GM12875 (cell line): ENCODE measurements at regions not wholly inside any gene's neighbourhood (a gene's known extent, or its start where the extent isn't known, plus 50 kb on each side); places are given as distances from the start of the nearest gene placed in this dataset.

Experiments
- H3K4me3 ChIP-seq: one replicate; pipeline ENCODE4 v1.5.1; 2011; ENCODE audit warnings: low read depth, low read length, control low read depth
- TF ChIP-seq, protein P1 (sequence below): IDR thresholded peaks from 2 replicates; pipeline ENCODE4 v1.5.1; 2011; ENCODE audit warnings: low read depth, mild to moderate bottlenecking, control low read depth, inconsistent platforms, low read length, moderate library complexity, borderline replicate concordance; ENCODE audit not compliant: insufficient read depth

DNA sequence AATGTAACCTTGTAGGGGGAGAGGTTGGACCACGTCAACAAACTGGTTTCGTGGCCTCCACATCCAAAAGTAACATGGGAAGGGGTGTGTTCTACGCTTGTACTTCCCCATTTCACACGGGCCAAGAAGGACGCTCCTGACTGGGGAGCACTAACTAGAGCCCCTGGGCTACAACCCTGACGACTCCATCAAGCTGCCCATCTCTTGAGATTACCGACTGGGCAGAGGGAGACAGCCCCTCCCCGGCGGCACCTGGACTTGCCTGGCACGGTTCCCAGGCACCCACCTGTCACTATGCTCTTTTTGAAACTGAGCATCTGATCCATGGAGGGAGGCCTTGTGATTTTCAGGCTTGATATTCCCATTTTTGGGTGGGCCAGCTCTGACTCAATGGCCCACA lies 68.5 kb downstream of the SHANK2 start:
- H3K4me3 ChIP-seq: no peak overlapping the region

DNA sequence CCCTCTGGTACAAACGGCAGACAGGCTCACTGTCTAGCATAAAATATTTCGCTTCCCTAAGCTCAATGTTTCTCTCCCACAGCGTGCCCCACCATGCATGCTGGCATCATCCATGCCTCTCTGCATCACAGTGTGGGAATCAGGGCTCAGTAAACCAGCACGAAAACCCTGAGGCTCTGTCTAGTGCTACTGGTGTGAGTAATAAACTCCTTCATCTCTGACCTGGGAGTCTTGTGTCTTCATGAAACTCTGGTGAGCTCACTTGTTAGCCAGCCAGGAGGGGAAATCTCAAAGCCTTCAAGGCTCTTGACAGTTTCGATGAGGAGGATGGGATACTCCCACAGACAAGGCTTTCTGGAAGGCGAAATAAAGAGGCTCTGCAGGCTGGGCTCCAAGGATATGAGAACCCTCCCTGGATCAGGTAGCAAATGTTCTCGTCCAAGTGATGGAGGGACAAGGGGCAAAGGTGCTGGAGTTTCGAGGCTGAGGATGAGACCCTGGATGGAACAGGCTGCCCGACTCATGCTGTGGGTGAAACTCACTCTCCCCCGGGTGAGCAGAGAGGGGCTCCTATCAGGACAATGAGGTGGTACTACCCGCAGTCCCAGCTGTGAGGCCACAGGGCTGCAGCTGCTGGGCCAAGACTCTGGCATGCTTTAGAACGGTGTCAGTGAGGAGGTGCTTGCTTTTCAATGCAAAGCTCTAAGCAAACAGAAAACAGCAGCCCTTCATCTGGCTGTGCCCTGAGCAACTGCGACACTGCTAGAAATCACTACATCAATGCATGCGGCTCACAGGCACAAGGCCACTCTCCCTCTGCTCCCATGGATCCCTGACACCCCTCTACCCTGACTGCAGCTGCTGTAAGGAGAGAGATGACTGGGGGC lies 69.3 kb downstream of the SHANK2 start:
- TF ChIP-seq, protein P1, sequence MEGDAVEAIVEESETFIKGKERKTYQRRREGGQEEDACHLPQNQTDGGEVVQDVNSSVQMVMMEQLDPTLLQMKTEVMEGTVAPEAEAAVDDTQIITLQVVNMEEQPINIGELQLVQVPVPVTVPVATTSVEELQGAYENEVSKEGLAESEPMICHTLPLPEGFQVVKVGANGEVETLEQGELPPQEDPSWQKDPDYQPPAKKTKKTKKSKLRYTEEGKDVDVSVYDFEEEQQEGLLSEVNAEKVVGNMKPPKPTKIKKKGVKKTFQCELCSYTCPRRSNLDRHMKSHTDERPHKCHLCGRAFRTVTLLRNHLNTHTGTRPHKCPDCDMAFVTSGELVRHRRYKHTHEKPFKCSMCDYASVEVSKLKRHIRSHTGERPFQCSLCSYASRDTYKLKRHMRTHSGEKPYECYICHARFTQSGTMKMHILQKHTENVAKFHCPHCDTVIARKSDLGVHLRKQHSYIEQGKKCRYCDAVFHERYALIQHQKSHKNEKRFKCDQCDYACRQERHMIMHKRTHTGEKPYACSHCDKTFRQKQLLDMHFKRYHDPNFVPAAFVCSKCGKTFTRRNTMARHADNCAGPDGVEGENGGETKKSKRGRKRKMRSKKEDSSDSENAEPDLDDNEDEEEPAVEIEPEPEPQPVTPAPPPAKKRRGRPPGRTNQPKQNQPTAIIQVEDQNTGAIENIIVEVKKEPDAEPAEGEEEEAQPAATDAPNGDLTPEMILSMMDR: no peak

More for the DNA sequence above, 68.5 kb downstream of the SHANK2 start:
- TF ChIP-seq, protein P1: no peak

DNA sequence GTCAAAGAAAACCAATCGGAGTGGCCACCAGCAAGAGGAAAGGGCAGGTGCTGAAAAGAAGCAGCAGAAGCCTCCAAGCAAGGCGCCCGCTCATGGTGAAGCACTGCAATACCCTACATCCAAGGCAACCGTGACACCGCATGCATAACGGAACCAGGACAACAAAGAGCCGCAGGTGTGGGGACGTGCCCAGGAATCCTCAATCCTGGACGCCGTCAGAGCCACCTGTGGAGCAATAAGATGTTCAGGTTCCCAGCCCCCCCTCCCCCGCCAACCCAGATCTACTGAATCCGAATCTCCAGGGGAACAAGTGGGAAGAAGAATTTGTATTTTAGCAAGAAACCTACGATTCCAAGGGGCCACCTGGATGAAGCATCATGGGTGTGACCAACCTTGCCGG lies 70.8 kb downstream of the SHANK2 start:
- TF ChIP-seq, protein P1: no peak
- H3K4me3 ChIP-seq: no peak overlapping the region

More for the DNA sequence above, 69.3 kb downstream of the SHANK2 start:
- no peak overlapping the region for H3K4me3 ChIP-seq

DNA sequence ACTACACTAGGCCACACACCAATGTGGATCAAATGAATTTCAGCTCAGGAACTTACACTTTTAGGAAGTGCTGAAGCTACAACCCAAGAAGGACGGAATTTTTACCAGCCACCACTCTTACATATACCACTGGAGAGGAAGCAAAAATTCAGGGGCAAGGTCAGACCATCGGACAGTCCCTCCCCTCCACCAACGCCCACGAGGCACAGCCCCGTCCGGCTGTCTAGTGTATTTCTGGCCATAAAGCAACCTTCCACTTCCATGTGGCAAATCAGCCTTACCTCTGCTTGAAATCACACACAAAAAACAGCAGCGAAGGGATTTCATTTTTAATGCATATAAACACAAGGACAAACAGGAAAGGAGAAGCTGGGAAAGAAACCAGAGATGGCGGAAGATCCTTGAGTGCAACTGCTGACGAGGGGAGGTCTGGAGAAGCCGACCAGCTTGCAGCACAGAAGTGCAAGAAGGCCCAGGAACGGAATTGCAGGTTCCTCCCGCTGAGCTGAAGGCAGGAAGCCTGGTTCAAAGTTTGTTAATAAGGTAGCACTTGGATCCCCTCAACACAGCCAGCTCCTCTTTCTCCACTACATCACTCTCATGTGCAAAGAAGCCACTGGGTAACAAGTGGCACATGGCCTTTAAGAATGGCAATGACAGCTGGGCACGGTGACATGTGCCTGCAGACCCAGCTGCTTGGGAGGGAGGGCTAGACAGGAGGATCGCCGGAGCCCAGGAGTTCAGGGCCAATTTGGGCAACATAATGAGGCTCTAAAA lies 71.5 kb downstream of the SHANK2 start:
- TF ChIP-seq, protein P1: no peak
- H3K4me3 ChIP-seq: no peak overlapping the region

DNA sequence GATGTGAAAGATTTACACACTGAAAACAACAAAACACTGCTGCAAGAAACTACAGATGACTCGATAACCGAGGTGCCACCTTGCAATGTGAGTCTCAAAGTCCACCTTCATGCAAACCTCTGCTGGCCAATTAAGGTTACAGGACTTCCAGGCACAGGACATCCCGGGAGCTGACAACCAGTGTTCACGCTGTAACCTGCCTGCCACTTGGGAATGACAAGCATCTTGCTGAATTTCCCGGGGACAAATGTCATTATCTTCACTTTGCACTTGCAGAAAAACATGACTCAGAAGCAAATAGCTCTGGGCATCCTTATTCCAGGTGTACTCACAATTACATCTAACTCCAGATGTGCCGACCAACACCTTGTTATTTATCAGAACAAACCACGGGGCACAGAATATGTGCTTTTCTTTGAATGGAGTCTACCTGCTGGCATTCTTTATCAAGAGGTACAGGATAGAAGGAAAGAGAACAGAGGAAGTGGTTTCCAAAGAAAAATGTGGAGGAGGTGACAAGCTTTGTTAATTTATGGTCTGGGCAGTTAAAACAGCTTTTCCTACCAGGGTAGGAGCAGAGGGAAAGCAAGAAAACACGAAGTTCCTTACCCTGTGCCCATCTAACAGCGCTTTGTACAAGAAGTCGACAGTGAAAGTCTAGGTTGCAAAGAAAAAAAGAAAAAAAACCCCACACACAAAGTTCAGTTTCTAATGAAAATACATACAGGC lies 72.3 kb downstream of the SHANK2 start:
- no peak overlapping the region for H3K4me3 ChIP-seq
- TF ChIP-seq, protein P1: no peak

DNA sequence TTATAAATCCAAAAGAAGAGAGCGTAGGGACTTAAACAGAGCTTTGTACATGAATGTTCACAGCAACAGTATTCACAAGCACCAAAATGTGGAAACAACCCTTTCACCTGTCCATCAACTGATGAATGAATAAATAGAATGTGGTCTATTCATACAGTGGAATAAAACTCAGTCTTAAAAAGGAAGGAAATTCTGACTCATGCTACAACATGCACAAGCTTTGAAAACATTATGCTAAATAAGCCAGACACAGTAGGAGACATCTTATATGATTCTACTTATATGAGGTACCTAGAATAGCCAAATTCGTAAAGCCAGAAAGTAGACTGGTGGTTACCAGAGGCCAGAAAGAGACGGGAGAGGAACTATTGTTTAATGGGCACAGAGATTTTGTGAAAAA lies 74.3 kb downstream of the SHANK2 start:
- TF ChIP-seq, protein P1: no peak
- no peak overlapping the region for H3K4me3 ChIP-seq
